ENCODE measurements at regions not wholly inside any gene's neighbourhood (a gene's known extent, or its start where the extent isn't known, plus 50 kb on each side); places are given as distances from the start of the nearest gene placed in this dataset.

DNA sequence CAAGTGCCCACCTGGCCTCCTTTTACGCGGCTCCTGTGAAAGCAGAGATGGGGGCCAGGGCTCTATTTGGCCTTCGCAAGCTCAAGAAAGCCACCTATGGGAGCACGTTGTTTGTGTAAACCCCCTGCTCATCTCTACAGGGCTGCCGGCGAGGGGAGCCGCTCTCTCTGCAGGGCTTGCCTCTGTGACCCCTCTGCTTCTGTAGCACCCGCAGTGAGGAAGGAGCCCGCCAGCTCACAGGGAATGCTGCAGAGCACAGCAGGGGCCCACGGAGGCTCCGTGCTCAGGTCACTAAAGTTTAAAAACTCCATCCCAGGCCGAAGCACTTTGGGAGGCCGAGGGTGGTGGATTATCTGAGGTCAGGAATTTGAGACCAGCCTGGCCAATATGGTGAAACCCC is 376.8 kb downstream of the IRX2 start:
- intact Hi-C loops (cut with DNase I; ENCODE audit: low total_unique reads), result no loop called here
- Histone ChIP-seq H3K27ac (no peak overlapping the region), H3K4me1 (no peaks in the 10 kb centered on the region), H3K27me3 (replicated peaks in 1 of 7) (no peaks in the 10 kb centered on the region), H3K9me3 (peaks cover 0 to 33% (median 0%) of the 10 kb centered on the region in 8 donors), H3K36me3 (no peaks in the 10 kb centered on the region), H3K4me3 (no peak overlapping the region)
- no peak for DNase-seq
- WGBS, 5 donors, result 81 to 91% (median 87%) methylated on average over 13 of the region's 13 CpGs
- TF ChIP-seq, protein P1, sequence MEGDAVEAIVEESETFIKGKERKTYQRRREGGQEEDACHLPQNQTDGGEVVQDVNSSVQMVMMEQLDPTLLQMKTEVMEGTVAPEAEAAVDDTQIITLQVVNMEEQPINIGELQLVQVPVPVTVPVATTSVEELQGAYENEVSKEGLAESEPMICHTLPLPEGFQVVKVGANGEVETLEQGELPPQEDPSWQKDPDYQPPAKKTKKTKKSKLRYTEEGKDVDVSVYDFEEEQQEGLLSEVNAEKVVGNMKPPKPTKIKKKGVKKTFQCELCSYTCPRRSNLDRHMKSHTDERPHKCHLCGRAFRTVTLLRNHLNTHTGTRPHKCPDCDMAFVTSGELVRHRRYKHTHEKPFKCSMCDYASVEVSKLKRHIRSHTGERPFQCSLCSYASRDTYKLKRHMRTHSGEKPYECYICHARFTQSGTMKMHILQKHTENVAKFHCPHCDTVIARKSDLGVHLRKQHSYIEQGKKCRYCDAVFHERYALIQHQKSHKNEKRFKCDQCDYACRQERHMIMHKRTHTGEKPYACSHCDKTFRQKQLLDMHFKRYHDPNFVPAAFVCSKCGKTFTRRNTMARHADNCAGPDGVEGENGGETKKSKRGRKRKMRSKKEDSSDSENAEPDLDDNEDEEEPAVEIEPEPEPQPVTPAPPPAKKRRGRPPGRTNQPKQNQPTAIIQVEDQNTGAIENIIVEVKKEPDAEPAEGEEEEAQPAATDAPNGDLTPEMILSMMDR (IDR thresholded peaks at IDR 0.05 in 8 of 11, conservative IDR thresholded peaks at IDR 0.05 in 3 of 11), result no peak
- TF ChIP-seq POLR2A (IDR thresholded peaks at IDR 0.05) (no peak), POLR2AphosphoS5 (IDR thresholded peaks at IDR 0.05) (no peak)

GRCh38 chr5:2373631-2374030 is 377.8 kb downstream of the IRX2 start:
- no peaks in the 10 kb centered on the region for H3K27me3 ChIP-seq (replicated peaks in 1 of 7)
- intact Hi-C loops (cut with DNase I; ENCODE audit: low total_unique reads), result no loop called here
- H3K9me3 ChIP-seq, result peaks cover 0 to 44% (median 0%) of the 10 kb centered on the region in 8 donors
- TF ChIP-seq POLR2AphosphoS5 (IDR thresholded peaks at IDR 0.05) (no peak), POLR2A (IDR thresholded peaks at IDR 0.05) (no peak)
- TF ChIP-seq, protein P1 (IDR thresholded peaks at IDR 0.05 in 8 of 11, conservative IDR thresholded peaks at IDR 0.05 in 3 of 11), result no peak
- H3K36me3 ChIP-seq, result no peaks in the 10 kb centered on the region
- H3K27ac ChIP-seq, result no peak overlapping the region
- WGBS, 5 donors, result 79 to 90% (median 86%) methylated on average over 6 of the region's 6 CpGs
- no peak overlapping the region for H3K4me3 ChIP-seq
- no peak for DNase-seq
- H3K4me1 ChIP-seq, result no peaks in the 10 kb centered on the region

GRCh38 chr5:2371419-2371710 is 380.1 kb downstream of the IRX2 start:
- 84 to 89% (median 88%) methylated on average over 13 to 14 of the region's 14 CpGs for WGBS, 5 donors
- H3K27me3 ChIP-seq (replicated peaks in 1 of 7), result no peaks in the 10 kb centered on the region
- no peak for TF ChIP-seq POLR2AphosphoS5 (IDR thresholded peaks at IDR 0.05)
- TF ChIP-seq, protein P1 (IDR thresholded peaks at IDR 0.05 in 8 of 11, conservative IDR thresholded peaks at IDR 0.05 in 3 of 11), result no peak
- no peak for TF ChIP-seq POLR2A (IDR thresholded peaks at IDR 0.05)
- no peaks in the 10 kb centered on the region for H3K36me3 ChIP-seq
- intact Hi-C loops (cut with DNase I; ENCODE audit: low total_unique reads), result no loop called here
- no peak for DNase-seq
- no peak overlapping the region for H3K4me3 ChIP-seq
- peaks cover 0 to 62% (median 0%) of the 10 kb centered on the region in 8 donors for H3K9me3 ChIP-seq
- H3K27ac ChIP-seq, result no peak overlapping the region
- H3K4me1 ChIP-seq, result no peaks in the 10 kb centered on the region

DNA sequence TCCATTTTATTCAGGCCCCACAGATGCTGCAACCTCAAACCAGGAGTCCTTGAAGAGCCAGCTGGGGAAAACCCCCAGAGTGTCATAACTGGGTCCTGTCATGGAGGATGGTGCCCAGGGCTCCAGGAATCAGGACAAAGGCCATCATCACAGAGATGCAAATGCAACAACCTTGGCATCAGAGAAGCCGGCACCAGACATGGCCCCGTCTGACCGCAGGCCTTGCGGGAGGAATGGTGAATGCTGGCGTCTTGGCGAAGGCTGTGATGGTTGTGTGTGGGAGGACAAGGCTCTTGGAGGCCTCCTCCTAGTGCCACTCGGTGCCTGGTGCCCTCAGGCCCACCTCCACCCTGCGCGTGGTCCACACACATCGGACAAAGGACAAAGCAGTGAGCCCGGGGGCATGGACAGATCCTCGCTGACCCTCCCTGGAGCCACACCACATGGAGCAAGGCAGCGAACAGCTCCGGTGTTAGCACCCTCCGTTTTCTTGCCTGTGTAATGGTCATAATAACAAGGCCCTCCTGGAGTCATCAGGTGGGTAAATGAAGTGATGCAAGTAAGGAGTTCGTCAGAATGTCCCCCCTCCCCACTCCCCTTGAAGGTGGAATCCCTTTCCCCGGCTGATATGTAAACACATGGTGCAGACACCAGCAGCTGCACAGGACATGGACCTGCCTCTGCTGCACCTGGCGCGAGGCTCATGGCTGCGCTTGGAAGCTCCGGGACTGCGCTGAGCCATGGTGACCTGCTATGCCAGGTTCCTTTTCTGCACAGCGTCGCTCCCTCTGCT is 380.7 kb downstream of the IRX2 start:
- Histone ChIP-seq H3K36me3 (no peaks in the 10 kb centered on the region), H3K4me3 (no peak overlapping the region), H3K27me3 (replicated peaks in 1 of 7) (no peaks in the 10 kb centered on the region), H3K9me3 (peaks cover 0 to 65% (median 0%) of the 10 kb centered on the region in 8 donors), H3K27ac (no peak overlapping the region), H3K4me1 (no peaks in the 10 kb centered on the region)
- 82 to 93% (median 90%) methylated on average over 14 to 24 of the region's 24 CpGs for WGBS, 5 donors
- no peak for DNase-seq
- TF ChIP-seq, protein P1 (IDR thresholded peaks at IDR 0.05 in 8 of 11, conservative IDR thresholded peaks at IDR 0.05 in 3 of 11), result no peak
- TF ChIP-seq POLR2A (IDR thresholded peaks at IDR 0.05), result no peak
- TF ChIP-seq POLR2AphosphoS5 (IDR thresholded peaks at IDR 0.05), result no peak
- intact Hi-C loops (cut with DNase I; ENCODE audit: low total_unique reads), result no loop called here

Measured in spleen (tissue), 11 donors.